Ovary (tissue), 7 donors: ENCODE measurements at regions not wholly inside any gene's neighbourhood (a gene's known extent, or its start where the extent isn't known, plus 50 kb on each side); places are given as distances from the start of the nearest gene placed in this dataset.

Experiments
- DNase-seq, 5 donors: peaks; one replicate each; pipeline ENCODE4 v3.0.0-alpha.2; 2019 to 2020
- H3K27ac ChIP-seq, 2 donors: fragments of 200-600 bp; one replicate each; pipeline versions ENCODE4 v1.5.1 to v1.8.0; 2019 to 2022
- H3K27me3 ChIP-seq: fragments of 200-600 bp; one replicate; pipeline ENCODE4 v1.8.0; 2022
- H3K36me3 ChIP-seq: fragments of 200-600 bp; sonication (generic); one replicate; pipeline ENCODE4 v1.5.1; 2019
- H3K4me1 ChIP-seq: one replicate; pipeline ENCODE4 v1.8.1; 2013; ENCODE audit warnings: mild to moderate bottlenecking, moderate library complexity; ENCODE audit not compliant: insufficient read depth
- H3K4me3 ChIP-seq: fragments of 200-600 bp; sonication (generic); one replicate; pipeline ENCODE4 v1.5.1; 2017
- H3K9me3 ChIP-seq, 2 donors: fragments of 200-600 bp in 1 of 2; sonication (generic) in 1 of 2; one replicate each; pipeline versions ENCODE4 v1.5.1 to v1.8.1; 2013 to 2019; ENCODE audit warnings: mild to moderate bottlenecking in 1 of 2, moderate library complexity in 1 of 2
- CTCF ChIP-seq, 3 donors: fragments of 450-650 bp in 2 of 3; fragments of 200-600 bp in 1 of 3; IDR thresholded peaks; one replicate each; pipeline versions ENCODE4 v1.5.1 to v1.8.0; 2016 to 2022; ENCODE audit warnings: antibody characterized with exemption in 3 of 3, mild to moderate bottlenecking in 1 of 3
- EP300 ChIP-seq: sonication (generic); formaldehyde crosslinking; IDR thresholded peaks from one replicate; pipeline ENCODE4 v1.6.1; 2017; ENCODE audit warnings: antibody characterized with exemption
- POLR2A ChIP-seq: fragments of 450-650 bp; IDR thresholded peaks from one replicate; pipeline ENCODE4 v1.6.1; 2017; ENCODE audit warnings: antibody characterized with exemption, mild to moderate bottlenecking, moderate library complexity
- WGBS, 3 donors: extraction: QIAGEN DNeasy Blood & Tissue Kit in 1 of 3; methylation state at CpG; one replicate each; pipeline versions ENCODE4 v1.1.5 to v1.1.7; 2013 to 2017; 5-methylcytosine and 5-hydroxymethylcytosine counted together
- intact Hi-C, 4 donors: fragments of 100-400 bp; cut with DNase I; formaldehyde crosslinking; loops; one replicate each; pipeline versions ENCODE4 v1.11.0 to v1.15.1; 2022 to 2023
- donor health status: DM: no; HTN: no; CAD: no; lungs with moderate emphysema.
- donor health status: DM: no; HTN: no; CAD: no.
- donor health status: Bipolar disorder and iron deficiency.
- donor health status: DM: no; HTN: no; CAD: no.
- donor health status: DM: yes; HTN: yes; CAD: no.

DNA sequence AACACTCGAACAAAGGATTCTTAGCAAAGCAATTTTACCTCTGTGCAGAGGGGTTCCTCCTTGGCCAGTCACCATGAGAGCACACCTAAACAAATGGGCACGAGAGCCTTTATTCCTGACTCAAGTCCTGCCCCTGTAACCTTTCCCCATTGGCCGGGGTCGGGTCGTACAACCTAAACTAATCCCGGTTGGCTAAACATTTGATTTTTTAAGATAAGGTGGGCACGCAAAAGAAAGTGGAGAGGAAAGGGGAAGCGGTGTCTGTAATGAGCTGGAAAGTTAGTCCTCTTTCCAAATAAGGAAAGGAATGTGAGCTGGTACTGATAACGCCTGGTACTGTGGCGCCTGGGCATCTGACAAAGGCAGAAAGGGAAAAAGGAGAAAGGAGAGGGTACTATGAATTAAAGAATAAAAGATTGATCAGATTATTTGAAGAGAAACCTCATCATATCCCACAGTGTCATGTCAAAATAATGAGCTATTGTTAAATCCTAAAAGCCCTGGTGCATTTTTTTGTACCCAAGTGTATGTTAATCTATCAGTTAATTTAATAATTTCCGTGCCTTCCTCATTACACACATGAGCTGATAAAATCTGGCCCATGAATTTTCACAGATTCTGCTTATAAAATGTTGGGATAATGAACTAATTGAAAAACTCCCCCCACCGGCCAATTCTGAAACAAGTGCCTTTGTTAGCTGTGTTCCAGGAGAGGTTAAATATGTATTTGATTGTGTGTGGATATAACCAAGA is 335.7 kb downstream of the RFC3 start:
- no peak for DNase-seq
- Histone ChIP-seq H3K36me3 (no peaks in the 10 kb centered on the region), H3K9me3 (no peaks in the 10 kb centered on the region), H3K4me1 (no peaks in the 10 kb centered on the region), H3K27me3 (no peaks in the 10 kb centered on the region), H3K4me3 (no peak overlapping the region), H3K27ac (no peak overlapping the region)
- TF ChIP-seq EP300 (no peak), POLR2A (no peak), CTCF (IDR thresholded peaks at IDR 0.05) (no peak)
- 49 to 66% (median 58%) methylated on average over 12 of the region's 12 CpGs for WGBS, 3 donors
- intact Hi-C loops, result no loop called here

- H3K27ac ChIP-seq, result no peak overlapping the region
- DNase-seq, result no peak
- TF ChIP-seq CTCF (IDR thresholded peaks at IDR 0.05), result no peak
- no peak for TF ChIP-seq POLR2A
- no peak for TF ChIP-seq EP300
- no peaks in the 10 kb centered on the region for H3K9me3 ChIP-seq
- no peak overlapping the region for H3K4me3 ChIP-seq
- intact Hi-C loops, result no loop called here
- no peaks in the 10 kb centered on the region for H3K4me1 ChIP-seq
- no peaks in the 10 kb centered on the region for H3K27me3 ChIP-seq
- H3K36me3 ChIP-seq, result no peaks in the 10 kb centered on the region
- WGBS, 3 donors, result 81 to 89% (median 87%) methylated on average over 10 of the region's 10 CpGs
Observed at GRCh38 chr13:34155931-34156607, 338.1 kb downstream of the RFC3 start.

GRCh38 chr13:34156841-34157365 is 339.0 kb downstream of the RFC3 start:
- Histone ChIP-seq H3K27ac (no peak overlapping the region), H3K4me3 (no peak overlapping the region), H3K4me1 (peaks cover 3% of the 10 kb centered on the region), H3K27me3 (no peaks in the 10 kb centered on the region), H3K36me3 (no peaks in the 10 kb centered on the region), H3K9me3 (no peaks in the 10 kb centered on the region)
- TF ChIP-seq CTCF (IDR thresholded peaks at IDR 0.05) (no peak), POLR2A (no peak), EP300 (no peak)
- DNase-seq, result peak; percentile 24 to 57 (median 44)
- intact Hi-C loops, result no loop called here
- 37 to 51% (median 39%) methylated on average over 12 of the region's 12 CpGs for WGBS, 3 donors

- intact Hi-C loops, result loop anchor here in 1 of 4 donors (5.0 kb wide), 1 partner anchor 268 kb away; no protein-coding TSS in a partner anchor
- H3K4me1 ChIP-seq, result peaks cover 5% of the 10 kb centered on the region
Observed at GRCh38 chr13:34159946-34160345, 342.0 kb downstream of the RFC3 start.

More at GRCh38 chr13:34159946-34160345, 342.0 kb downstream of the RFC3 start:
- Histone ChIP-seq H3K27me3 (no peaks in the 10 kb centered on the region), H3K27ac (no peak overlapping the region), H3K36me3 (no peaks in the 10 kb centered on the region), H3K9me3 (no peaks in the 10 kb centered on the region), H3K4me3 (no peak overlapping the region)
- 96 to 97% (median 96%) methylated on average over 3 of the region's 3 CpGs for WGBS, 3 donors
- TF ChIP-seq CTCF (IDR thresholded peaks at IDR 0.05) (no peak), EP300 (no peak)
- DNase-seq, result no peak
